Omental fat pad (tissue), 3 donors: ENCODE measurements at regions not wholly inside any gene's neighbourhood (a gene's known extent, or its start where the extent isn't known, plus 50 kb on each side); places are given as distances from the start of the nearest gene placed in this dataset.
"Not testable (repeated sequence)": the region's sequence is repeated elsewhere in the genome, so short reads cannot be mapped to it uniquely, and the experiment has no call there.

Experiments used
- ATAC-seq: fragments of 150-250 bp; one replicate; pipeline ENCODE4 v1.9.1; 2016; ENCODE audit warnings: mild to moderate bottlenecking, moderate library complexity; ENCODE audit not compliant: low FRiP score
- DNase-seq: peaks from one replicate; pipeline ENCODE4 v3.0.0-alpha.2; 2019; ENCODE audit warnings: low spot score
- TF ChIP-seq, protein P1 (sequence below), 3 donors: fragments of 450-650 bp; IDR thresholded peaks; one replicate each; pipeline ENCODE4 v1.5.1; 2016 to 2017; ENCODE audit warnings: antibody characterized with exemption in 3 of 3, mild to moderate bottlenecking in 3 of 3, moderate library complexity in 2 of 3

DNA sequence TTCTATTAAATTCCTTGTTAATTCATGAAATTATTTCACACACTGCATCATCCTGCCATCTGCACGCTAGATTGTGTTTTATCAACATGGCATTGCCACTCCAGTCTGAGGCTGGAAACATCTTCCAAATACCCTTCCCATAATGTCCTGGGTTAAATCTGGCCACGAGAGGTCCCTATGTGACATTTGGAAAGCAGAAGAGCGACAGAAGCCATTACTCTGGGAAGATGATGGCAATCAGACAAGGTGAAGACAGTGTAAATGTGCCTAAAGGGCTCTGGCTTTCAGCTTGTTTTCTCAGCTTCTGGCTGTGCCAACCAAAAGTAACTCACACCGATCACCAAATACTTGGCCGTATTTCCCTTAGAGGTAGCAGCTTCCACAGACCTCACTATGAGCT is 144.8 kb downstream of the CAPZA3 start:
- DNase-seq (no peak), ATAC-seq (no peak)
- TF ChIP-seq, protein P1, sequence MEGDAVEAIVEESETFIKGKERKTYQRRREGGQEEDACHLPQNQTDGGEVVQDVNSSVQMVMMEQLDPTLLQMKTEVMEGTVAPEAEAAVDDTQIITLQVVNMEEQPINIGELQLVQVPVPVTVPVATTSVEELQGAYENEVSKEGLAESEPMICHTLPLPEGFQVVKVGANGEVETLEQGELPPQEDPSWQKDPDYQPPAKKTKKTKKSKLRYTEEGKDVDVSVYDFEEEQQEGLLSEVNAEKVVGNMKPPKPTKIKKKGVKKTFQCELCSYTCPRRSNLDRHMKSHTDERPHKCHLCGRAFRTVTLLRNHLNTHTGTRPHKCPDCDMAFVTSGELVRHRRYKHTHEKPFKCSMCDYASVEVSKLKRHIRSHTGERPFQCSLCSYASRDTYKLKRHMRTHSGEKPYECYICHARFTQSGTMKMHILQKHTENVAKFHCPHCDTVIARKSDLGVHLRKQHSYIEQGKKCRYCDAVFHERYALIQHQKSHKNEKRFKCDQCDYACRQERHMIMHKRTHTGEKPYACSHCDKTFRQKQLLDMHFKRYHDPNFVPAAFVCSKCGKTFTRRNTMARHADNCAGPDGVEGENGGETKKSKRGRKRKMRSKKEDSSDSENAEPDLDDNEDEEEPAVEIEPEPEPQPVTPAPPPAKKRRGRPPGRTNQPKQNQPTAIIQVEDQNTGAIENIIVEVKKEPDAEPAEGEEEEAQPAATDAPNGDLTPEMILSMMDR (IDR thresholded peaks at IDR 0.05), result no peak

DNA sequence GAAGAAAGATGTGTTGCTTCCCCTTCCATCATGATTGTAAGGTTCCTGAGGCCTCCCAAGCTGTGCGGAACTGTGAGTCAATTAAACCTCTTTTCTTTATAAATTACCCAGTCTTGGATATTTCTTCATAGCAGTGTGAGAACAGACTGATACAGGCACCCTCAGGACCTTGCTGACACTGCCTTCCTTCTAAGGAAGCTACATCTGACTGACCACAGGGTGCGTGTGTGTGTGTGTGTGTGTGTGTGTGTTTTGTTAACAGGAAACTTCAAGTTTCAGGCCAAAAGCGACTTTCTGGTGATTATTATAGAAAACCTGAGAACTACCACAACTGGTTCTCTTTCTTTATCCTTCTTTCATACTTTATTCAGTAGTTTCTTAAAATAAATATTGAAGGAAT is 149.0 kb downstream of the CAPZA3 start:
- TF ChIP-seq, protein P1 (IDR thresholded peaks at IDR 0.05), result no peak
- ATAC-seq (no peak), DNase-seq (no peak)

DNA sequence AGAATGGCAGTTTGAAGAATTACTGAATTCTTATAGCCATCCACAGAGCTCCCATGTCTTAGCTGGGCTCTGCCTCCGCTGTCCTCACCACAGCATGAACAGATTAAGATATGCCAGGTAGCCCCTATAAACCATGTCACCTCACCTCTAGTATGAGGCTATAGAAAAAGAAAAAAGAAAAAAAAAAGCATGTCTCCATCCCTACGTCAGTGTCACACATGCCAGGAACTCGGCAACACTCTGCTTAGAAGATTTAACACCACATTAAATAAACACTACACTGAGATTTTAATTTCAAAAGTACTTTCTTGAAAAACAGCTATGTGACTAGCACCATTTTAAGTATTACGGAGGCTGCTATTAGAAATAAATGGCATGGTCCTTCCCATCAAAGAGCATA is 149.4 kb downstream of the CAPZA3 start:
- DNase-seq (no peak), ATAC-seq (no peak)
- TF ChIP-seq, protein P1 (IDR thresholded peaks at IDR 0.05), result no peak

DNA sequence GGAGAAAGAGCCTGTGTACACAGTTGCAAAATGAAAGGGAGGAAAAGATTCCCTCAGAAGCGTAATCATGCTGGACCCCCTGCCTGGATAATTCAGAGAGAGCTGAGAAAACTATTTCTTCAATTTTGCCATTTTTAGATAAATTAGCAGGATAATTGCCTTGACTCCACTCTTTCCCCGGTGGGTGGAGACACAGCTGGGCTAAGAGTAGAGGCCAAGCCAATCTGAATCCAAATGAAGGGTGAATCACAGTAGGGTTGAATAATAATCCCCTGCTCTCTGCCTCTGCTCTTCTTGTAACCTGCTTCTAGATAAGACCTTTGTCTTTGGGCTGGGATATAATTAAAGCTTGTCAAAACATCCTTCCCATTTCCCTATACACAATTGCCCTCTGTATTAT is 150.1 kb downstream of the CAPZA3 start:
- TF ChIP-seq, protein P1 (IDR thresholded peaks at IDR 0.05), result no peak
- ATAC-seq (peak; percentile 19), DNase-seq (no peak)

DNA sequence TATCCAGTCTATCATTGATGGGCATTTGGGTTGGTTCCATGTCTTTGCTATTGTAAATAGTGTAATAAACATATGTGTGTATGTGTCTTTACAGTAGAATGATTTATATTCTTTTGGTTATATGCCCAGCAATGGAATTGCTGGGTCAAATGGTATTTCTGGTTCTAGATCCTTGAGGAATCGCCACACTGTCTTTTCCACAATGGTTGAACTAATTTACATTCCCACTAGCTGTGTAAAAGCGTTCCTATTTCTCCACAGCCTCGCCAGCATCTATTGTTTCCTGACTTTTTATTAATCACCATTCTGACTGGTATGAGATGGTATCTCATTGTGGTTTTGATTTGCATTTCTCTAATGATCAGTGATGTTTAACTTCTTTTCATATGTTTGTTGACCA is 152.7 kb downstream of the CAPZA3 start:
- not testable (repeated sequence) for ATAC-seq, DNase-seq

DNA sequence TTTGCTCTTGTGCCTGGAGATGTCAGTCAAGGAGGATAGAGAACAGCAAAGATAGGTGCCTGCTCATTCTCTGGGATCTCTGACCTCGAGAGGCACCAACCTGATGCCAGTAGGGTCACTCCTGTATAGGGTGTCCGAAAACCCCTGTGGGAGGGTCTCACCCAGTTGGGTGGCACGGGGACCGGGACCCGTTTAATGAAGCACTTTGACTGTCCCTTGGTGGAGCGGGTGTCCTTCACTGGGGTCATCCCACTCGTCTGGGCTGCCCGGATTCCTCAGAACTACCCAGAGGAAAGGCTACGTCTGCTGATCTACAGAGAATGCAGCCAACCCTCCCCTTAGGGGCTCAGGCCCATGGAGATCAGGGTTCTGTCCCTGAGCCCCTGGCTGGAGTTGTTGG is 157.6 kb downstream of the CAPZA3 start:
- TF ChIP-seq, protein P1 (IDR thresholded peaks at IDR 0.05), result no peak
- DNase-seq, result no peak
- no peak for ATAC-seq

DNA sequence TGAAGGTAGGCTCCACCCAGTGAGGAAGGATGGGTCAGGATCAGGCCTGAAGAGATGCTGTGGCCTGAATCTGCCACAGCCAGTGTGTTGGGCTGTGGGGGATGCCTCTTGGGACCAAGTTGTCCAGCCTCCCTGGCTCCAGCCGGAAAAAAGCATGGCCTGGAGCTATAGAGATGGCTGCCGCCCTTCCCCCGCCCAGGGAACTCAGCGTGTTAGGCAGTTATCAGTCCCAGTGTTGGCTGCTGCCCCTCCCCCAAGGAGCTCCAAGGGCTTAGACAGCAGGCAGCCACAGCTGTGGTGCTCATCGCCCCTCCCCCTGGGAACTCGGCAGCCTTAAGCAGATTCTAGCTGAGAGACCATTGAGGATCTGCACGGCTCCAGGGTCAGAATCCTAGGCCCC is 158.0 kb downstream of the CAPZA3 start:
- TF ChIP-seq, protein P1 (IDR thresholded peaks at IDR 0.05), result no peak
- DNase-seq (no peak), ATAC-seq (no peak)

DNA sequence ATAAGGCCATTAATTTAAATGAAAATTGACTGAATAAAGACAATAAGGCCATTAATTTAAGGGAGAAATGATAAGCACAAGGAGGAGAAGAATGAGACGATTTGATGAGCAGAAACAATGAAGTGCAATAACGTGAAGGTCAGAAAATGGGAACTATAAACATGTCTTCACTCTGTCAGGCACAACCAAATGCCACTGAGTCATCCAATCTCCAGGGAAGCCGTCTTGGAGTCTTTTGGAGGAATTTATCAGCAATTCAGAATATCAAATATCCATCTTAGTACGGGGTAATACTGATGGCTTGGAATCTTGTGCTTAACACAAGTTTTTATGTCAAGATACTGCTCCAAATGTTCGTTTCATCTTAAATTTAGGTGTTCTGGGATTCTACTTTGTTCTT is 159.9 kb downstream of the CAPZA3 start:
- TF ChIP-seq, protein P1 (IDR thresholded peaks at IDR 0.05), result no peak
- DNase-seq (no peak), ATAC-seq (no peak)
